GM19395 (cell line): ENCODE measurements at regions not wholly inside any gene's neighbourhood (a gene's known extent, or its start where the extent isn't known, plus 50 kb on each side); places are given as distances from the start of the nearest gene placed in this dataset.
"Not testable (repeated sequence)": the region's sequence is repeated elsewhere in the genome, so short reads cannot be mapped to it uniquely, and the experiment has no call there.

ENCODE experiments used
- ATAC-seq: cut with Tn5 transposase; IDR thresholded peaks from one replicate; pipeline ENCODE4 v1.9.1; 2021; ENCODE audit warnings: mild to moderate bottlenecking, moderate library complexity; ENCODE audit not compliant: unreplicated experiment

DNA sequence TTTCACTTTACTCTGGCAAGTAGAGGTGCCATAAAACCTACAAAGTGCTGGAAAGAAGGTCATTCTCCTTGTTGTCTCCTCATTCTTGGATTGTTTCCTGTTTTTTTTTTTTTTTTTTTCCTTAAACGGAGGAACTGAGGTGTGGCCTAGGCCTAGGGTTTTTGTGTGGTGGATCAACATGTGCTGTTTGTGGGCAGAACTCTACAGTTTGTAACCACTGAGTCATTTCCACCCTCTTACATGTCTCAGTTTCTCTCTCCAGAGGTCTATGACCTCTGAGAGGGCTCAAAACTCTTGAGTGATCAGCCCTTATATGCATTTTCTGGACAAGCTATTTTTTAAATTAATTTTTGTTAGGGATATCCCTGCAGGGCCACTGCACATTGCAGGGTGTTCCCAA lies 296.0 kb downstream of the PPP1R3A start:
- ATAC-seq = no peak

DNA sequence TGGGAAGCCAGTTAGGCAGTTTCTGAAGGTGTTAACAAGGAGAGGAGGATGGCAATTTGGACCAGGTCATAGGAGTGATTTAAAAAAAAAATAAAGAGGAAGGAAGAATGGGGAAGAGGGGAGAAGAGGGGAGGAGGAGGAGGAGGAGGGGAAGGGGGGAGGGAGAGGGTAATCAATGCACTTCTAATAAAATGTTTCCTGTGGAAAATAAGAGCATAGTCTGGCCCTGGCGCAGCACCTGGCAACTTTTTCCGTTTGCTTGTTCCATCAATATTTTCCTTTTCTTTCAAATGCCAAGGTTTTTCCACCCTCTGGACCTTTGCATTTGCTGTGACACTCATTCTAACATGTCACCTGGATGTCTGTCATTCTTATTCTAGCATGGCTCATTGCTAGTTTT lies 308.2 kb downstream of the PPP1R3A start:
- ATAC-seq = no peak

DNA sequence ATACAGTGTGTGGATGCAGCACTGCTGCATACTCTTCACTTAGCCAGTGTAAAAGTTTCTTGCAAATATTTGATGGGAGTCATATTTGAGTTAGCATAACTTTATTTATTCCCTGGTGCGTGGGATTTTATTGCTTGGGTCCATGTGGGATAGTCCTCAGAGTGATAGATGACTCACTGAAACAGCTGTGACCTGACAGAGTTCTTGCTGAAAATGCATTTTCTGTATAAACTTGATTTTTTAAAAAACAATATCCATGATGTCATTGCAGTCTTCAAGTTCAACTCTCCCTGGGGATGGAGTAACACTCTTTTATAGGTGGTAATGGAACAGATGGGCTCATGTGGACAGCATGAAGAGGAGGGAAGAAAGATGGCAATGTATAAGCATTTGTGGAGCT lies 310.0 kb downstream of the PPP1R3A start:
- no peak for ATAC-seq

DNA sequence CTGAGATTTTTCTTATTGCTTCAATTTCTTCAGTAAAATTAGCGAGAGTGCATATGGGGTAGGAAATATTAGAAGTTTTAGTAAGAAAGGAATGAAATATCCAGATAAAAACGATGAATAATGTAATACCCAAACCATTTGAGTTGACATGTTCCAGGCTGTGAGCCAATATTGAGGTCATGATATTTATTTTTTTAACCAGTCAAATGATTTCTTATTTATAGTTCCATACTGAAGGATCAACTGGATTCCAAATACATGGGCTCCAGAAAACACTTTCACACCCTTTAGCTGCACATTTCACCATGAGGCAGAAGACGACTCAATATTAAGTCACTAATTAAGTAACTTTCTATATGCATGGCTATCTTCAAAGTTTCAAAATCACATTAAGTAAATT lies 312.5 kb downstream of the PPP1R3A start:
- ATAC-seq = no peak

DNA sequence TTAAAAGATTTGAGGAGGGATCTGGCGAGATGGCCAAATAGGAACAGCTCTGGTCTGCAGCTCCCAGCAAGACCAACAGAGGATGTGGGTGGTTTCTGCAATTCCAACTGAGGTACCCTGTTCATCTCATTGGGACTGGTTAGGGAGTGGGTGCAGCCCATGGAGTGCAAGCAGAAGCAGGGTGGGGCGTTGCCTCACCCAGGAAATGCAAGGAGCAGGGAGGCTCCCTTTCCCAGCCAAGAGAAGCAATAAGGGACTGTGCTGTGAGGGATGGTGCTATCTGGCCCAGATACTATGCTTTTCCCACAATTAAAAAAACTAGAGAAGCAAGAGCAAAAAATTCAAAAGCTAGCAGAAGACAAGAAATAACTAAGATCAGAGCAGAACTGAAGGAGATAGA lies 318.4 kb downstream of the PPP1R3A start:
- ATAC-seq = not testable (repeated sequence)

DNA sequence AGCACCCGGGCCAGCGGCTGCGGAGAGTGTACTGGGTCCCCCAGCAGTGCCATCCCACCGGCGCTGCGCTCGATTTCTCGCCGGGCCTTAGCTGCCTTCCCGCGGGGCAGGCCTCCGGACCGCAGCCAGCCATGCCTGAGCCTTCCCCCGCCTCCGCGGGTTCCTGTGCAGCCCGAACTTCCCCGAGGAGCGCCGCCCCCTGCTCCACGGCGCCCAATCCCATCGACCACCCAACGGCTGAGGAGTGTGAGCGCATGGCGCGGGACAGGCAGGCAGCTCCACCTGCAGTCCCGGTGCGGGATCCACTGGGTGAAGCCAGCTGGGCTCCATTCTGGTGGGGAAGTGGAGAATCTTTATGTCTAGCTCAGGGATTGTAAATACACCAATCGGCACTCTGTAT lies 325.4 kb downstream of the PPP1R3A start:
- ATAC-seq = not testable (repeated sequence)

DNA sequence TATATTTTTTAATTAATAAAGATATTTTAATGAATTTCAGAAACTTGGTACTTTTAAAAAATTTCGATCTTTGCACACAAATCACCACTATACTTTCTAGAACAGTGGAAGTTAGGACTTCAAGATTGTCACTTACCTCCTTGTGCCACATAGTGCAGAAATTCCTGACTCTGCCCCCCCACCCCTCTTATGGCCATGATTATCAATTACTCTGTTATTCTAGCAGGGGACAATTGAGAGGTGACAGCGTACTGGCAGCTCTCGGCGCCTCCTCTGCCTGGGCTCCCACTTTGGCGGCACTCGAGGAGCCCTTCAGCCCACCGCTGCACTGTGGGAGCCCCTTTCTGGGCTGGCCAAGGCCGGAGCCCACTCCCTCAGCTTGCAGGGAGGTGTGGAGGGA lies 325.9 kb downstream of the PPP1R3A start:
- ATAC-seq = not testable (repeated sequence)

DNA sequence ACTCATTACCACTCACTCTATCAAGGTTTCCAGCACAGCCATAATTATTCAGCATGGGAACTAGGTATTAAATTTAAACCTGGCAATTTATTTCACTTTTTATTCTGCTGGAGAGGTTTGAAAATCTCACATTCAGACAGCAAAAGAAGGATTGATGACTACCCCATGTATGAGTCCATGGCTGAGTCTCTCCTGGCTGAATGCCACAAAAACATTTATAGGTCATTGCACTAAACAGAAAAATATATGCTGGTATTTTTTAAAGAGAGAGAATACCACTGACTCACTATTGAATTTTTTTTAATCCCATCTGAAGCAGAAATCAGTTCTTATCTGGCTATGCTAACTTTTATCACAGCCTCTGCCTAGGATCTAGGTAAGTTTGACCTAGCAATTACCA lies 336.3 kb downstream of the PPP1R3A start:
- ATAC-seq = no peak

DNA sequence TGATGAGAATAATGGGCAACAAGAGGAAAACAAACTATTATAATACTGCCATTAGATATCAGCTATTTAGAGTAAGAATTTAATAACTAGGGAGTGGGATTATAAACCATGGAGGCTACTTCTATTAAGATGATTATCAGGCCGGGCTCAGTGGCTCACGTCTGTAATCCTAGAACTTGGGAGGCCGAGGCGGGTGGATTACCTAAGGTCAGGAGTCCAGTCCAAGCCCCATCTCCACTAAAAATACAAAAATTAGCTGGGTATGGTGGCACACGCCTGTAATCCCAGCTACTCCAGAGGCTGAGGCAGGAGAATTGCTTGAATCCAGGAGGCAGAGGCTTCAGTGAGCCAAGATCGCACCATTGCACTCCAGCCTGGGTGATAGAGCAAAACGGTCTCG lies 355.6 kb downstream of the PPP1R3A start:
- not testable (repeated sequence) for ATAC-seq

DNA sequence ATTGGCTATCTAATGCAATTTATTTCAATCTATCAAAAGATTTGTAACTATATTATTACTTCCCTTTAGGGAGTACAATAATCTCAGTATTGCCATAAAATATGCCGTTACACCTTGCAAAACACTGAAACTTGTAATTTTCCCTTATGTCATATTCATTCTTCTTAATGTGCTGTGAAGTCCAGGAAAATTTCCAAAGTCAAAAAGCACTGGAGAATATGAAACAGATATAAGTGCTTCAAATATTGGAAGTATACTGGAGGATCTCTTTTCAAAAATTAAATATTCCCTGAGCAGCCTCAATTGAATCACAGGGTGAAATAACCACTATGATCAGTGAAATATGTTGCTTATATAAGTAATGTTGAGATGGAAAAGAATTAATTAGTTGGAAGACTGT lies 356.0 kb downstream of the PPP1R3A start:
- no peak for ATAC-seq

DNA sequence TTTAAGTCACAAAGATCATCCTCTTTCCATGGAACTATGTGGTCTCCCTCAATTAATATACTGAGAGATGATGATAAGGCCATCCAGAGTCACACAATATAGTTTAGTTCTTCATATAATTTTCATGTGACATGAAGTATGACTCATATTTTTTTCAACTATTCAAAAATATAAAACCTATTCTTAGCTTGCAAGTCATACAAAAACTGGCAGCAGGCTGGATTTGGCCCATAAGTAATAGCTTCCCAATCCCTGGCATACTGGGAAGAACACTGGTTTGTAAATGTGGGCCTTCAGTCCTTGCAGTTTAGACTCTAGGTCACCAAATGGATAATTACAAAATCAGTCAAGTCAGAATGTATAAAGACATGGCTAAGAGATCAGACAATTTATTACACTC lies 356.6 kb downstream of the PPP1R3A start:
- ATAC-seq = no peak

DNA sequence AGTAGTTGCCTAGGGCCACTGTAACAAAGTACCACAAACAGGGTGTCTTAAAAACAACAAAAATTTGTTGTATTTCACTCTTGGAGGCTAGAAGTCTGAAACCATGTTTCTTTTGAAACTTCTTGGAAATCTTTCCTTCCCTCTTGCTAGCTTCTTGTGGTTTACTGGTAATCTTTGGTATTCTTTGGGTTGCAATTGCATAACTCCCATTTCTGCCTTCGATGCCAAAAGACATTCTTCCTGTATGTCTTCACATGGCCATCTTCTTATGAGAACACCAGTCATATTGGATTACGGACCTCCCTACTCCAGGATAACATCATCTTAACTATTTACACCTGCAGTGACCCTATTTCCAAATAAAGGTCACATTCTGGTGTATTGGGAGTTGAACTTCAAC lies 357.4 kb downstream of the PPP1R3A start:
- no peak for ATAC-seq

DNA sequence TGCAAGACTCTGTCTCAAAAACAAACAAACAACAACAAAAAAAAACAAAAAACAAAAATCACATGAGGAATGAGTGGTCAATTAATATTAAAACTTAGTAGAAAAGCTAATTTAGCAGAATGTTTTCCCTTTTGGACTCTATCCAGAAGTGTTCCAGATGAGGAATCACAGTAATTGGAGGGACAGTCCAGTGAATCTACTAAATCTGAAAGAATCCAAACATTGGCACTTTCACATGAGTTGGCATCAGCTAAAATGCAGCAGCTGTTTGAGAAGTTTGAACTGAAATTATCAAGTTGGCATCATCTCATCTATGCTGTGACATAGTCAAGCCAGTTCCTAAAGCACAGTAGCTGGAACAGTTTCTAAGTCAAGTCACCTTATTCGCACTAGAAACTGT lies 367.8 kb downstream of the PPP1R3A start:
- no peak for ATAC-seq

DNA sequence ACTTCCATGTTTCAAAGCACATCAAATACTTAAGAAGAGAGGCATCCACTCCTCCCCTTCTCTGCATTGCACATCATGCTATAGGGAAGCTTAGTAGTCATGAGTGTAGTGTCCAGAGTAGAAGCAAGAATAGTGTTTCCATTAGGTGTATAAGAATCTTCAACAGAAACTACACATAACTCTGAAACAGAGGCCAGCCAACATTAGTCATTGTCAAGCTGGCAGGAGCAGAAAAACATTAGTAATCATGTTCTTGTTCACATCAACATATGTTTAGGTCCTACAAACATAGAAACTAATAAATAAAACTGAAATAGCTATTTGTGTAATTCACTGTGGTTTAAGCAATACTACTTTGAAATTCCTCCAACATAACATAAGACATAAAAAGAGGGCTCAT lies 370.2 kb downstream of the PPP1R3A start:
- peak; percentile 68 for ATAC-seq

DNA sequence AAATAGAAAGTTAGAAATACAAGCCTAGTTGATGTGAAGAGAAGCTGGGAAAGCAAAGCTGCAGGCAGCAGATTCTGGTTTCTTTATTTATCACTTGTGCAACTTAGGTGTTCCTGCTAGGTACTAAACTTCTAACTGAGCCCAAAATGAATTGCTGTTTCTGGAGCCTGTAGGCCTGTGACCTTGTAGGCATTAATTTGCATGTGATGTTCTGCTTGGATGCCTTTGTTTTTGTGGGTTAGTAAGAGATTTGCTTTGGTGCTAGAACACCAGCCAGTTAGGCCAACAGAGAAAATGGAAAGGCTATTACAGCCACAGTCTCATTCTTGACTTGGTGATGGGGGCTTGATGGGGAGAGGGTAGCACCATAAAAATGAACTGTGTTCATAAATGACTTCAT lies 370.7 kb downstream of the PPP1R3A start:
- peak; percentile 81 for ATAC-seq

DNA sequence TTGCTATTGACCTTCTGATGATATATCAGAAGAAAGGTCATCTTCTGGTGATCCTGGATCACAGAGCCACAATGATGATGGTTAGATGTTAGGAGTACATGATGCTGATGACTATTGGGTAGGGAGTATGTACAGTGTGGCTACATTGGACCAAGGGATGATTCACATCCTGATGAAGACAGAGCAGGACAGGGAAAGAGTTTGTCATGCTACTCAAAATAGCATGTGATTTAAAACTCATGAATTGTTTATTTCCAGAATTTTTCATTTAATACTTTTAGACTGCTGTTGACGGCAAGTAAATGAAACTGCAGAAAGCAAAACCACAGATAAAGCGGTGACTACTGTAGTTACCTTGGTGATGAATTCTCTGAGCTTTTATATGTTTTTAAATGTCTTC lies 397.3 kb downstream of the PPP1R3A start:
- ATAC-seq = no peak

DNA sequence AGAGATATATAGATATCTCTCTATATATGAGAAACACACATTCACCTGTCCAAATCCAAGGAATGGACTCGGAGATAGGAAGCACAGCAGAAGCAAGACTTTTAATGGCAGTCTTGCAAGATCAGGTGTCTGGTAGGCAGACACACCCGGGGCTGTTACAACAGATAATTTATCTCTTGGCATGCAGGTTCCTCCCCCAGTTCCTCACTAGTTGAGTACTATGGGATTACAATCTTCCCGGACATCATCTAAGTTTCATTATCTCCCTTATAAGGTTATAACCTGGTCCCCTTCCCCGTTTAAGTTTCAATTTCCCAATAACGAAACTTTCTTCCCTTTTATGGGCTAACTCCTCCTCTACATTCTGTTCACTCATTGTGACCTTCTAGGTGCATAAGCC lies 399.3 kb downstream of the PPP1R3A start:
- ATAC-seq = no peak

DNA sequence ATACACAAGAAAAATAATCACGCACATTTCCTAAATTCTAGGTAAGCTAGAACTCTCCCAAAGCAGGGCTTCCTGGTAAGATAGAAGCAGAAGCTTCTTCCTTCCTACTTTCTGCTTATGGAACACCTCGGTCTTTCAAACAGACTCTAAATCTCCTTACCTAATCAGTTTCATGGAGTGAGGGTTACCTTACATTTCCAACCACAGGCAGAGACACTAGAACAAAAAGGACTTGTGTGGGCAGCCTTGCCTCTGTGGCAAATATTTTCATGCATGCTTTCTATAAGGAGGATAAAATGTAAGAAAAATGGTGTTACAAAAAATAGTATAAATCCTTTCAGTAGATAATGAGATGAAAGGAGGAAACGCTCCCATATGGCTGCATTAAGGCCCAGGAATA lies 386.3 kb upstream of the SMIM30 start:
- no peak for ATAC-seq

DNA sequence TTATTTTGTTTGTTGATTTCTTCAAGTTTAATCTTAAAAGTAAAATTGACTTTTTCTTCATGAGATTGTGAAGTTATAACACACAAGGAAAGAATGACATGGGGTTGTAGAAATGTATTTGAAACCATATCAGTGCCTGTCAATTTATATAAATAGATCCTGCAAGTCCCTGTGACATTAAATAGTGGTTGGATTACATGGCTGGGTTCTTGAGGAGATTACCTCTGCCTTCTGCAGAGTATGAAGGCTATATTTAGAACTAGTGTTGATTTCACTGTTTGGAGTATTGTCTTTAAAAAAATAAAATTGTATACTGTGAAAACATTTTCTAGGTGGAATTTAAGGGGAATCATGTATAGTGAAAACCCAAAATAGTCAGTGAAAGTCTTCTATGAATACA lies 385.8 kb upstream of the SMIM30 start:
- no peak for ATAC-seq

DNA sequence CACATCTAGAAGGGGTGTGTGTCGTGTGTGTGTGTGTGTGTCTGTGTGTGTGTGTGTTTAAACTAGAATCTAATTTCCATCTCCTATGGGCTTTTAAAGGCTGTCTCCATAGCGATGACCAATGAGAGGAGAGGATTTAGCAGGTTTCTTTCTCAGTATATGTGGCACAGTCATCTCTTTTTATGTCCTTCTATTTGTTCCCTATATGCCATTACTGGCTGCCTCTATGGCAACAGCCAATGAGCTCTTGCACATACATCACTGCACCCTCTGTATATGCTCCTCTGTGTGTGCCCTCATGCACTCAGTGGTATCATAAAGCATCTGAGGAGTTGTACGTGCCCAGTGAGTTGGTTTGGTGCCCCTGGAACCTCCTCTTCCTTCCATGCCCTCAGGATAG lies 378.2 kb upstream of the SMIM30 start:
- ATAC-seq = not testable (repeated sequence)

DNA sequence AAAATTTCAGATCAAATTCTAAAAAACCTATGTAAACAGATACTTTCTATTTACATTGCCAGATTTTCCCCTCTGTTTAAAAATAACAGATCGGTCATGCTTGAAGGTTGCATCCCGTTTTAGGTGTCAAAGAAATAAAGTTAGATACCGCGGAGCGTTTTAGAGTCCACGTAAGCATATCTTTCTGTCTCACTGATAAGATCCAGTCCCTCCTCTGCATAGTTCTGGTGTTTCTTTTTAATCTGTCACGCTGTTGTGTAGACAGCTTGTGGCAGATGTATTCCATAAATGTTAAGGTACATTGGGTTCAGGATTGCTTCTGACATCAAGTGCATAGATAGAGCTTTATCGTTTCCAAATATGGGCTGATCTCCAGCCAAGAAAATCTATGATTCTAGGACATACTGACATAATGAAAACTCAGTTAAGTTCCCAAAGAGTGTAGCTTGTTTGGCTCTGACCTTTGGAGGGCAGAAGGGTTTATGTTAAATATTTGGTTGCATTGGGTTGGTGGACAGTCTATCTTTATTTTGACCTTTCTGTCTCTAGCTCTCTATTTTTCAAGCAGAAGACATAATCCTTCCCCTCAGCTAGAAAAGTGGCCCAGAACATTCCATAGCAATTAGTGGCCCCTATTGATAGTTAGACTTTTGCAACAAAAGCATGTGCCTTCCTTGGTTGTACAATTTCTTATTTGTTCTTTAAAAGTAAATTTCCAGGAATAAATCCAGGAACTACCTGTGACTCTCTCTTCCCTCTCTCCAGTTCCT lies 376.6 kb upstream of the SMIM30 start:
- ATAC-seq = not testable (repeated sequence)

DNA sequence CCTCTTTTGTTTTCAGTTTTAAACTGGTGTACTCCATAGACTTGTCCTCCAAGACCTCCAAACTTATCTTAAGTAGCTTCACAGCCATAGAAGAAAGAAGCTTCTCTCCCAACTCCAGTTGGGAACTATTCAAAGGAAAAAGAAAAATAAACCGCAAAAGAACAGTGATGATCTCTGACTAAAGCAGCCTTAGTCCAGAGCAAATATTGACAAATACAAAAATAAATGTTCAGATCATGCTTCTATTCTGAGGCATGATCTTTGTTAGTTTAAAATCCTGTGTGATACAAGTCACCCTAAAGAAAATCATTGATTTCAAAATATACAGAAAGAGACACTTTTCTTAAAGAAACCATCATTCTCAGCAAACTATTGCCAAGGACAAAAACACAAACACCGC lies 373.0 kb upstream of the SMIM30 start:
- no peak for ATAC-seq
